Small intestine (tissue), 7 donors: ENCODE measurements at regions not wholly inside any gene's neighbourhood (a gene's known extent, or its start where the extent isn't known, plus 50 kb on each side); places are given as distances from the start of the nearest gene placed in this dataset.

Experiments used
- DNase-seq, 2 donors: peaks; one replicate each; pipeline versions ENCODE4 v3.0.0 to v3.0.0-alpha.2; 2013
- FAIRE-seq: peaks from 2 replicates; lab custom pipeline; 2012; peaks lifted over from hg19 to GRCh38; lab: Jason Lieb, UNC
- H3K27ac ChIP-seq, 3 donors: one replicate each; pipeline ENCODE4 v1.5.1; 2013; ENCODE audit warnings: low read length in 2 of 3, mild to moderate bottlenecking in 2 of 3, control low read depth in 1 of 3, inconsistent platforms in 1 of 3, low read depth in 1 of 3, moderate library complexity in 1 of 3
- H3K27me3 ChIP-seq, 3 donors: one replicate each; pipeline ENCODE4 v1.6.1; 2013; ENCODE audit warnings: low read length in 3 of 3, inconsistent platforms in 1 of 3; ENCODE audit not compliant: control insufficient read depth in 3 of 3, insufficient read depth in 3 of 3
- H3K36me3 ChIP-seq, 3 donors: one replicate each; pipeline ENCODE4 v1.6.1; 2013; ENCODE audit warnings: low read length in 3 of 3, inconsistent platforms in 1 of 3, low read depth in 1 of 3, mild to moderate bottlenecking in 1 of 3, moderate library complexity in 1 of 3; ENCODE audit not compliant: control insufficient read depth in 3 of 3, insufficient read depth in 2 of 3
- H3K4me1 ChIP-seq, 3 donors: one replicate each; pipeline ENCODE4 v1.6.1; 2013; ENCODE audit warnings: low read length in 2 of 3, inconsistent platforms in 1 of 3, low read depth in 1 of 3, mild to moderate bottlenecking in 1 of 3, moderate library complexity in 1 of 3; ENCODE audit not compliant: control insufficient read depth in 3 of 3, insufficient read depth in 2 of 3
- H3K4me3 ChIP-seq, 3 donors: one replicate each; pipeline ENCODE4 v1.5.1; 2013; ENCODE audit warnings: low read length in 3 of 3, control low read depth in 1 of 3, inconsistent platforms in 1 of 3, low read depth in 1 of 3, mild to moderate bottlenecking in 1 of 3, moderate library complexity in 1 of 3
- H3K9me3 ChIP-seq, 2 donors: one replicate each; pipeline ENCODE4 v1.6.1; 2013; ENCODE audit warnings: low read depth in 1 of 2, low read length in 1 of 2; ENCODE audit not compliant: control insufficient read depth in 2 of 2, insufficient read depth in 1 of 2
- WGBS, 3 donors: extraction: QIAGEN DNeasy Blood & Tissue Kit; methylation state at CpG; one replicate each; pipeline ENCODE4 v1.1.7; 2013; 5-methylcytosine and 5-hydroxymethylcytosine counted together
- donor health status: healthy with polysubstance abuse.
- donor health status: control.
- donor health status: control.
- donor health status: Bipolar disorder and iron deficiency.
- donor health status: healthy.

GRCh38 chr18:40387130-40387787 lies 1567.8 kb upstream of the PIK3C3 start:
- Histone ChIP-seq H3K4me1 (no peaks in the 10 kb centered on the region), H3K27ac (no peak overlapping the region), H3K36me3 (no peaks in the 10 kb centered on the region), H3K4me3 (no peak overlapping the region), H3K9me3 (no peaks in the 10 kb centered on the region), H3K27me3 (no peaks in the 10 kb centered on the region)
- no peak for FAIRE-seq
- DNase-seq: peak in 1 of 2 donors; percentile 57
- 48 to 78% (median 60%) methylated on average over 3 of the region's 3 CpGs for WGBS, 3 donors

- Histone ChIP-seq H3K27me3 (no peaks in the 10 kb centered on the region), H3K4me3 (no peak overlapping the region), H3K4me1 (no peaks in the 10 kb centered on the region), H3K9me3 (no peaks in the 10 kb centered on the region), H3K36me3 (no peaks in the 10 kb centered on the region), H3K27ac (no peak overlapping the region)
- FAIRE-seq (no peak), DNase-seq (no peak)
- WGBS, 3 donors: 72 to 81% (median 76%) methylated on average over 2 of the region's 2 CpGs
Observed at GRCh38 chr18:40382197-40382596, 1572.8 kb upstream of the PIK3C3 start.

GRCh38 chr18:40380686-40381439 lies 1574.2 kb upstream of the PIK3C3 start:
- no peak overlapping the region for H3K4me3 ChIP-seq
- FAIRE-seq (no peak), DNase-seq (no peak)
- no peaks in the 10 kb centered on the region for H3K4me1 ChIP-seq
- no peaks in the 10 kb centered on the region for H3K9me3 ChIP-seq
- H3K36me3 ChIP-seq: no peaks in the 10 kb centered on the region
- H3K27ac ChIP-seq: no peak overlapping the region
- 83 to 84% (median 84%) methylated on average over 6 of the region's 6 CpGs for WGBS, 3 donors
- no peaks in the 10 kb centered on the region for H3K27me3 ChIP-seq

GRCh38 chr18:40375837-40376236 lies 1579.2 kb upstream of the PIK3C3 start:
- FAIRE-seq (no peak), DNase-seq (no peak)
- Histone ChIP-seq H3K4me1 (no peaks in the 10 kb centered on the region), H3K27ac (no peak overlapping the region), H3K4me3 (no peak overlapping the region), H3K9me3 (no peaks in the 10 kb centered on the region), H3K27me3 (no peaks in the 10 kb centered on the region), H3K36me3 (no peaks in the 10 kb centered on the region)
- WGBS, 3 donors: 51 to 77% (median 52%) methylated on average over 1 of the region's 1 CpG

- Histone ChIP-seq H3K27me3 (no peaks in the 10 kb centered on the region), H3K27ac (no peak overlapping the region), H3K4me1 (no peaks in the 10 kb centered on the region), H3K36me3 (no peaks in the 10 kb centered on the region), H3K4me3 (no peak overlapping the region), H3K9me3 (no peaks in the 10 kb centered on the region)
- DNase-seq (no peak), FAIRE-seq (no peak)
- 29 to 56% (median 38%) methylated on average over 1 of the region's 1 CpG for WGBS, 3 donors
Observed at GRCh38 chr18:40371673-40372072, 1583.4 kb upstream of the PIK3C3 start.

GRCh38 chr18:40367576-40367975 lies 1587.5 kb upstream of the PIK3C3 start:
- H3K9me3 ChIP-seq: no peaks in the 10 kb centered on the region
- DNase-seq: no peak
- 50 to 67% (median 57%) methylated on average over 2 of the region's 2 CpGs for WGBS, 3 donors
- H3K27me3 ChIP-seq: no peaks in the 10 kb centered on the region
- FAIRE-seq: no peak
- no peaks in the 10 kb centered on the region for H3K4me1 ChIP-seq
- H3K27ac ChIP-seq: no peak overlapping the region
- H3K4me3 ChIP-seq: no peak overlapping the region
- no peaks in the 10 kb centered on the region for H3K36me3 ChIP-seq

- DNase-seq (no peak), FAIRE-seq (no peak)
- H3K27ac ChIP-seq: no peak overlapping the region
- H3K9me3 ChIP-seq: no peaks in the 10 kb centered on the region
- H3K36me3 ChIP-seq: no peaks in the 10 kb centered on the region
- H3K27me3 ChIP-seq: no peaks in the 10 kb centered on the region
- no peaks in the 10 kb centered on the region for H3K4me1 ChIP-seq
- no peak overlapping the region for H3K4me3 ChIP-seq
Observed at GRCh38 chr18:40366521-40366920, 1588.5 kb upstream of the PIK3C3 start.

- Histone ChIP-seq H3K27ac (no peak overlapping the region), H3K4me3 (no peak overlapping the region), H3K4me1 (no peaks in the 10 kb centered on the region), H3K27me3 (no peaks in the 10 kb centered on the region), H3K36me3 (no peaks in the 10 kb centered on the region), H3K9me3 (no peaks in the 10 kb centered on the region)
- FAIRE-seq (no peak), DNase-seq (no peak)
- WGBS, 3 donors: 84 to 92% (median 88%) methylated on average over 5 of the region's 5 CpGs
Observed at GRCh38 chr18:40365526-40365925, 1589.5 kb upstream of the PIK3C3 start.
